ENCODE measurements at regions not wholly inside any gene's neighbourhood (a gene's known extent, or its start where the extent isn't known, plus 50 kb on each side); places are given as distances from the start of the nearest gene placed in this dataset.

DNA sequence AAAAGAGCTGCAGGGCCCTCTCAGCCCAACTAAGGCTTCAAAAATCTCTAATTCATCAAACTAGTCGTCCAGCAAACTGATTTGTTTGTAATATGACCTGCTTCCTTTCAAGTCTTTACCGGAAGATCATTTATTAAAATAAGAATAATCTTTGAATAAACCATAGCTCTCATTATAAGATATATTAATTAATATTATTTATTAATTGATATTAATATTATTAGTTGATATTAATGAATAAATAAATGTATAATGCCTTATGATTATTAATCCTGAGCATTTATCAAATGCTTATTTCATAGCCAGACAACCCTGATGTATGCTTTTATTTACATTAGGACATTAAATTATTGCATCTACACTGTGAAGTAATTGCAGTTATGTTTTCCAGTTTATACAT is 550.7 kb upstream of the ALCAM start:
- no peak for DNase-seq

DNA sequence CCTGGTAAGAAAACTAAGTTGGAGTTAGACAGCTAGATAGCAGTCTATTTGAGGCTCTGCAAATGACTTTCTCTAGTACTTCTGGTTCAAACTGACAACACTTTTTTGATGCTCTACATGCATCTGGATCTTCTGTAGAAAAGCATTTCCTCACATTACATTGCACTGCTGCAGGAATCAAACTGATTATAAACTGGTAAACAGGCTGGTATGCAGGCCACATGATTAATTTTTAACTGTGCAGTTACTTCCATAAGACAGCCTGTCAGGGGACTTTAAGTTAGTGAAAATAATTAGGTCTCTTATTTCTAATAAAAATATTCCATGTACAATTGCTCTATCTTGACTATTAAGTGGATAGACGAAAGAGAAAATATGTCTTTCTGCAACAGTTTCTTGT is 550.0 kb upstream of the ALCAM start:
- no peak for DNase-seq

DNA sequence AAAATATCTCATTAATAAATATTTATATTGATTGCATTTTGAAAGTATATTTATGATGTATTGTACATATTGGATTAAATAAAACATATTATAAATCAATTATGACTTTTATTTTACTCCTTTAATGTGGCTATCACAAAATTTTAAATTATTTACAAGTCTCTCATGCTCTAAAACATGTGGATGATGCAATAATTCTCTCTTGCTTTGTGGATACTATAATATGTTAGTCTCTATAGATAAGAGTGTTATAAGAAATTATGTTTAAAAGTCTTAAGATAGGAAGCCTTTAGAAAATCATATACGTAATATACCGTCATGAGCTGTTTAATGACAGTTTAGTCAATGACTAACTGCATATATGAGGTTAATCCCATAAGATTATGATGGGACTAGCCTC is 547.4 kb upstream of the ALCAM start:
- DNase-seq = no peak

DNA sequence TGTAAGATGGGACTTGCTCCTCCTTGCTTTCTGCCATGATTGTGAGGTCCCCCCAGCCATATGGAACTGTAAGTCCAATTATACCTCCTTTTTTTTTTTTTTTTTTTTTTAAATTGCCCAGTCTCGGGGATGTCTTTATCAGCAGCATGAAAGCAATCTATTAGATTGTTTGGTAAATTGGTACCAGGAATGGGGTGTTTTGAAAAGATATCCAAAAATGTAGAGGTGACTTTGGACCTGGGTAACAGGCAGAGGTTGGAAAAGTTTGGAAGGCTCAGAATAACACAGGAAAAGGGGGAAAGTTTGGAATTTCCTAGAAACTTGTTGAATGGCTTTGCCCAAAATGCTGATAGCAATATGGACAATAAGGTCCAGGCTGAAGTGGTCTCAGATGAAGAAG is 545.8 kb upstream of the ALCAM start:
- no peak for DNase-seq

DNA sequence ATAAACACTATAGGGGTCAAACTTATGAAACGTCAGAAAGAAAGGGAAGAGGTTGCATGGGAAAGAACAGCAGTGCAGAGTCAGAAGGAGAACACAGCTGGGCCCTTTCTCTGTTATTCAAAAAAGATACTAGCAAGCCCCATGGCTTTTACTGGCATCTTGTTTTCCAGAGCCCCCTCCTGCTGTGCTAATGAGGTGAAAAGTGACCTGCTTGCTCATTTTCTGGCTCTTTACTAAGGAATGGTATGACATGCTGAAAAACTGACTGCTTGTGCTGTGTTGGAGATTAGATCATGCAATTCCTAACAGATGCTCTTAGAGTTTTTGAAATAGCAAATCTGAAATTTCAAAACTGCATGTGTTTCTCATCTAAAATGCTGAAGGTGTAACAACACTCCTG is 541.6 kb upstream of the ALCAM start:
- DNase-seq = no peak

DNA sequence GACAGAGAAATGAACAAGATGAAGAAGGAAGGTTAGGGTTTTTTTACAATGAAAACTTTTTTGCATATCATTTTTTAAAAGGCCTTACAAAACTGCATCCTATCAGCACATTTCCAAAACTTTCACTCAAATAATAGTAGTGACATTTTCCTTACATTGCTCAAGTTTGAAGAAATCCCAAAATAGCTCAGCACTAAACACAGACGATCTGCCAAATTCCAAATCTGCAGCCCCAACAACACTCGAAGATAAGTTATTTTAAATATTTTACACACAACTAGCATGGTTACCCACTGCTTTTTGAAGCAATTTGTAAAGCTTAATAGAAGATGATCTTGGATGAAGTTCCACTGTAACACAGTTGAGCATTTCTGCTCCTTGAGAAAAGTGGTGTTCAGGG is 535.6 kb upstream of the ALCAM start:
- DNase-seq = no peak

DNA sequence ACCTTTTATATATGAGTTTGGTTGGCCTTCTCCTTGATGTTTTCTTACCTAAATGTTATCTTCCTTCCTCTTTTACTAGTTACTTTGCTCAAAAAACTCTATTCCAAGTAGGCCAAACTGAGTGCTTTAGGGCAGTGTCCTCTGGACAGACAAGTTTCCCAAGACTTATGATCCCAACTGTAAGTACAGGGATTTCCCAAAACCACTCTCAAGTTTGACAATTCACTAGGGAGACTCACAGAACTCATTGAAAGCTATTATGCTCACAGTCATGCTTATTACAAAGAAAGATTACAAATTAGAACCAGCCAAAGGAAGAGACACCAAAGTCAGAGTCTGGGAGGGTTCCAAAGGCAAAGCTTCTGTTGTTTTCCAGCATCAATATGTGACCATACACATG is 534.2 kb upstream of the ALCAM start:
- no peak for DNase-seq

DNA sequence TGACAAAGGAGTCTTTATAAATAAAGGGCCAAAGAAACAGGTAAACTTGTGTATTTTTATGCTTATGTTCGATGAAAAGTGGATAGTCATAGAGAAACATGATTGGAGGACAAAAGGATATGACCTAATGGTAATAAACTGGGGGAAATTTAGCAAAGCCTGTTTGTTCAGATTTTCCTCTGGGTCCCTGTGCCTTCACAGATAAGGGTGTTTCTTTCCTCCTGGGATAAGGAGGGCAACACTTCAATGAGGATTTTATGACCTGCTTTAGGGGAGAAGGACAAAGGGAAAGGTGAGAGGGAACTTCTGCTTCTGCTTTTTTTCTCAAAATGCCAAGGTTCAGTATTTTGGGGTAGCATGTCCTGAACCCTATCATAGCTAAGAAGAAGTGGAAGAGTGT is 531.3 kb upstream of the ALCAM start:
- DNase-seq = no peak

DNA sequence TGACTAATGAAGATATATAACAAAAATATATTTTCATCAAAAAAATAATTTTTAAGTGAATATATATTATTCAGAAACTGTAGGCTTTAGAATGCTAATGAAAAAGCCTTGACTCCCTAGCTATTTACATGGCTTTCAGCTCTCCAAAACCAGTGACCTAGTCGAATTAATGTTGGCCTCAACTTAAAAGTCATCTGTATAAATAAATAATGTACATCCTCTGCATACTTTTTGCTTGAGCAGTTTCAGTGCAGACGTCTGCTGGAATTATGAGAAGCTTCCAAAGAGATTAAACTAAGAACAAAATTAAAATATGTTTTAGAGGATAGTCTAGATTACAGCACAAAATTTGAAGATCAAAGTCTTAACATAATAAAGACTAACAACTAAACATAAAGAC is 520.4 kb upstream of the ALCAM start:
- DNase-seq = no peak

DNA sequence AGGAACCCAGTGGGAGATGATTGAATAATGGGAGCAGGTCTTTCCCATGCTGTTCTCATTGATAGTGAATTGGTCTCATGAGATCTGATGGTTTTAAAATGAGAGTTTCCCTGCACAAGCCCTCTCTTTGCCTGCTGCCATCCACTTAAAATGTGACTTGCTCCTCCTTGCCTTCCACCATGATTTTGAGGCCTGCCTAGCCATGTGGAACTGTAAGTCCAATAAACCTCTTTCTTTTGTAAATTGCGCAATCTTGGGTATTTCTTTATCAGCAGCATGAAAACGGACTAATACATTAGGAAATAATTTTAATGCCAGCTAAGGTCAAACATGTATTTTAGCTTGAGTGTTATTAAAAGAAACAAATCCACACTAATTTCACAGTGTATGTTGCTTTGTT is 517.6 kb upstream of the ALCAM start:
- no peak for DNase-seq

DNA sequence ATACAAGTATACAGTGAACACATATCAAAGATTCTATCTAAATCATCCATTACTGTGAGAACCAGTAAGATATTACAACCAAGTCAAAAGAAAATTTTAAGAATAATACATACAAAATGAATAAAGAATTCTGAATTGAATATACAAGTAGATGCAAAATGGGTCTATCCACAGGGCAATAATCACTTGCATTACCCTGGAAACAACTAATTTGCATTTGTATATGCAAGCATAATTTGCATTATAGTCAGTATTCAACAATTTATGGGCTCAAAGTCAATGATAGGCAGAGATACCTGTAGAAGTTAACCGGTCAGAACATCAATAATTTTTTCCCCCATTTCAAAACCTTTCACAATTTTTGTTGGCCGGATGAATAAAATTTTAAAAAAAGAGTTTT is 512.2 kb upstream of the ALCAM start:
- no peak for DNase-seq

DNA sequence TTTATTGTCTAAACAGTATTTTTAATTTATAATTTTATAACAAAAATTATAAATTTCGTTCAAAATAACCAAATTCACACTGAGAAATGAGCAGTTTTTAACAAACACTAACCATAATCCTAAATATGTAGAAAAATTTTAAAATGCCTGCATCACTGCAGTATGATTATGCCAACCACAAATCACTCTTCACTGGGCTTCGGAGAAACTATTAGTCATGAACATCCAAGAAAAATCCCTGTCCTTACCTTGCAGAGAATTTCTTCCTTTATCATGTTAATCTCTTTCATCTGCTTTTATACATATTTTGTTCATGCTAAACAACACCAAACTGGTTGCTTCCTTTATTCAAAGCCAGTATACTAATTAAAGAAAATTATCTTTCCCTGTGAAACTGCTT is 511.0 kb upstream of the ALCAM start:
- no peak for DNase-seq

DNA sequence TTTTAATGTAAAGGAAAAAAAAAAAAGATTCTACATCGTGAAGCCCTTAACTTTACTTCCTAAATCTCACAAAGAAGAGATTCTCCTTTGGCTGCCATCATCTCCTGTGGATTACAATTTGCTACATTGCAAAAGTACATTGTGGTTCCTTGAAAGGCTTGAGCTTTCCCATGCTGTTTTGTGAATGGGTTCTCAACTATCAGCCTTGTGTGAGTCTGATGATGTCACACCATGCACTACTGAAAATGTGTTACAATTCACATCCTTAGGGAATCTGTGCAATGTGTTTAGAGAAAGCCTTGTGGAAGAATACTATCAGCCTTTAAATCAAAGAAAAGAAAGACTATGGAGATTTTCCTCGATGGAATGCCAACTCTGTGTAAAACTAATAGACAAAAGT is 510.0 kb upstream of the ALCAM start:
- no peak for DNase-seq

DNA sequence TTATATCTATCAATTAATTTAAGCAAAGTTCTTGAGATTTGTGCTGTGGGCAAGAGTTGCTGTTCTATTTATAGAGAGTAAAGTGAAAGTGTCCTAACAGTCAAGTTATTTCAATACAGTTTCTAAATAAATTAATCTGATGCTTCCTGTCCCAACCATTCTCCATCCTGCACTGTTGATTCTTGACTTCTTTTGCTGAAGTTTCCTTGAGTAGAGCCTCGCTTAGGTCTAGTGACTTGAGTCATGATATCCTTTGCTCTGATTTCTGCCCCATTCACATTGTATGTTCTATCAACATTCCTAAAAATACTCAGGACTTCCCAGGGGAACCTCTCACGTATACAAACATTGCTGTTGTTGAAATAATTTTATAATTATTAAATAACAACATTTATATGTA is 498.4 kb upstream of the ALCAM start:
- no peak for DNase-seq

DNA sequence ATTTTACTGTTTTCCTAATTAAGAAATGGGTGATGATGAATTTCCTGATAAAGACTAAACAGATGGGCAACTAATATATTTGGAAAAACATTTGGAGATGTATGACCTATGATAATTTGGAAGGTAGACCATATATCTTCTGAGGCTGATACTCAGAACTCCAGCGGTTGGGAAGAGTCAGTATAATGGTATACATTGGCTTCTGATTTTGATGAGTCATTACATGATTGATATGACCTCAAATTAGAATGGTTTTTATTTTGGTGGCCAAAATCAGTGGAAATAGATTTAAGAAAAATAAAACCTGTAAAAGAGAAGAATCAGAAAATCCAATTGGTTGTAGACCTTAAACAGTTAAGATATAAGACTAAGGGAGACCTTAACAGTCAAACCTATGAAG is 496.4 kb upstream of the ALCAM start:
- no peak for DNase-seq

DNA sequence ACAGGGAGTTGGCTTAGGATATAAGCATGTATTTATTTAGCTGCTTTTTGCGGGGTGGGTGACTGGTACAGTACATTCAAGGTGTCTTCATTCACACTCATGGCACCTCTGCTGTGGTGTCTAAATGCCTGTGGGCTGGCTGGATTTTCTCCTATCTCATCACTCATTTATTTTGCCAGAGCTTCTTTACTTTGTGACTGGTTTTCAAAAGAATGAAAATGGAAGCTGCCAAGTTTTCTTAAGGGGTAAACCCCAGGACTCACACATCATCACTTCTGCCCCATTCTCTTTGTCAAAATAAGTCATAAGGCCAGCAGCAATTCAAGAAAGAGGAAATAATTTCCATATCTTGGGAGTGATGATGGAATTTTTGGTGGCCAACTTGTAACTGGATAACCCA is 493.4 kb upstream of the ALCAM start:
- no peak for DNase-seq

DNA sequence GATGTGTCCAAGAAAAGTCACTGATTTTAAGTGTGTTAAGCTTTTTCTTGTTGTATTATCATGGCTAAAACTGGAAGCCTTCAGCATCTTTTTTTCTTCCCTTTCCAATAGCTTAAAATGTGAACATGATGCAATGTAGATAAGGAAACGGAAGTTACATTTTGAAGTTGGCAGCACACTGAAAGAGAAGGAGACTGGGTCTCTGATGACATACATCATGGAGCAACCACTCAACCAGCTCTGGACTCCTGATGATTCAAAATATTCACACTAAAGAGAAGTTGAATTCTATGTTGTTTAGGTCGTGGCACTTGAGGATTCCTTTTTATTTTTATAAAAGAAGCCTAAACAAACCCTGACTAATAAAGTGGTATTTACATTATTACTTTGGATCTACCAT is 488.3 kb upstream of the ALCAM start:
- no peak for DNase-seq

DNA sequence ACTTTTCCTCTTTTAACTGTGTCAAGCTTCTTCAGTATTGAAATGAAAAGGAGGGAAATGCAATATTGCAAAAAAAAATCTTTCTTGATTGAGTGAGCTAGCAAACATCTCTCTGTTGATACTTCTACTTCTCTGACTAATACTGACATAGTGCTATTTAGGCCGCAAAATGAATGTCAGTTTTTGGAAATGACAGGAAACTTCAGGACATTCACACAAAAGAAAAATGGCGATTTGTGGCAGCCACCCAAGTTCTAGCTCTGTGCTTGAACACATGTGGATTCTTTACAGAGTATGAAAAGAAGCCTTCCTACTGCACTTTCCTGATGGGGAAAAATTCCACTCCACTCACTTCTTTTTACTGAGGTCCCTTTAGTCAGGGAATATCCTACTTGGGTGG is 486.8 kb upstream of the ALCAM start:
- DNase-seq = peak in 2 of 51 donors; percentile 1 to 5

DNA sequence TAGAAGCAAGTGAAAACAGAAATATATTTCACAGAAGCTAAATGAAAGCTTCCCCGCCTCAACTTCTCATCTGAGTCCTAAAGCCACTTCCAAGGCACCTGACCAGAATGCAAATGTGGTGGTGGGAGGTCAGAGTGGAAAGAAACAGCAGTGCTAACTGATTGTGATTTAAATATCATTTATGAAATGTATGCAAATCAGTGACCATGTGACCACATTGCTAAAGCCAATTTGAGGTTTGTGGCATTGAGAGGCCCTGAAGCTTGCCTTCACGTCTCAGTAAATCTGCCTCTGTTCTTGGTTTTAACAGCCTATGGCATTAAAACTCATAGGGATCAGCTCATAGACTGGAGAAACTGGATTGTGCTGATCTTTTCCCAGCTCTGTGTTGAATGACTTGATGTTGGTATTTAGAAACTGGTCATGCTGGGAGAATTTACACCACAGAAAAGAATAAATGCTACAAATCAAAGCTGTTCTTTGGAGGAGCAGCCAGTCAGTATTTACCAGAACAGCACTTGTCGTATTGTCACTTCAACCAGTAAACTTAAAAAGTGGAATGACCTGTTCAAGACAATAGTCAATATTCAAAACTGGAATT is 481.4 kb upstream of the ALCAM start:
- DNase-seq = no peak

DNA sequence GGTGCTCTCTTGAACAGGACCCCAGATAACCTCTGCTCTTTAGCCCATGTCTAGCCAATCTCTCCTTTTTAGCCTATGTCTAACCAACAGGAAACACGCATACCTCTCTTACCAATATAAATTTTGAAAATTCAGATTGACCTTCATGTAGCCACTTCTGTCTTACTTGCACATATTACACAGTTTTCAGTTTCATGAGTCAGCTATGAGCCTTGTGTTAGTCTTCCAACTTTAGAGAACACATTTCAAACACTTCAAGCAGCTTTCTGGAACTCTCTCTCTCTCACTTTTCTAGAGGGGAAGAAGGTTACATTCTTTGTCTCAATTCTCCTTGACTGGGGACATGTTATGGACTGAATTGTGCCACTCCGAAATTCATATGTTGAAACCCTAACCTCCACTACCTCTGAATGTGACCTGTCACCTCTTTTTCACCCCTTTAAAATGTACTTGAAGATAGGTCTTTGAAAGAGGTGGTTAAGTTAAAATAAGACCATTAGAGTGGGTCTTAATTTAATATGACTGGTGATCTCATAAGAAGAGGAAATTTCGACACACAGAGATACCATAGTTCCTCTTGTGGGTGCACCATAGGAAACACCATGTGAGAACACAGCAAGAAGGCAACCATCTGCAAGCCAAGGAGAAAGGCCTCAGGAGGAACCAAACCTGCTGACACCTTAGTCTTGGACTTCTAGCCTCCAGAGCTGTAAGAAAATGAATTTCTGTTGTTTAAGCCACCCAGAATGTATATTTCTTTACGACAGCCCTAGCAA is 480.3 kb upstream of the ALCAM start:
- no peak for DNase-seq

DNA sequence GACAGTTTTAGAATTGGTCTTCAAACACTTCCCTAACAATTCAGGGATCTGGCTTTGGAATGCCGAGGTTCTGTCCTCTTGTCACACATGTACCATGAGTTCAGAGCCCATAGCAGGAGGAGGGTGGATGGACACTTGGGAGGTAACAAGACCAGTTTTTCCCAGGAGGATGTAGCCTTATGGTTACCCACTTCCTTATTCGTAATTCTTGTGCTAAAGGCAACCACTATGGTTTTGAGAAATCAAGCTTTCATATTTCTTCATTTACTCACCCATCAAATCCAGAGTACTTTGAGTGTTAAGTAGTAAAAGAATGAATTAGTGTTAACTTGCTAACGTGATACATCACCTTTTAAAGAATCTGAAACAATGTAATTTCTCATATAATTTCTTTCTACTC is 479.6 kb upstream of the ALCAM start:
- no peak for DNase-seq

DNA sequence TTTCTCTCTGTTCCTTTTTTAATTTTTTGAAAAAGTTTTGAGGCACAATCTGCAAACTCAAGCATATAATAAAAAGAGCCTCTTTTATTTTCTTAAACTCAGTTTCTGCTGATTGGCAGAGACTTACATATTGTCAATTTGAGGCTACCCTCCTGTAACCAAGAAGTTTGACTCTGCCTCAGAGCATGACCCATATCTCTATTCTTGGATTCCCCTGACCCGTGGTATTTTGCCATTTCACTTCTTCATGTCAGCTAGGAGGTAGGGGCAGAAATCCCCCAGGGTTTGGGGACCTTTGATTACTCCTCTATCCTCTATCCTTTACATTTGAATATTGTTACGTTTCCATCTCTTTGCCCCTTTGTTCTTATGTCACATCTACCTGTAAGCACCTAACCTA is 479.1 kb upstream of the ALCAM start:
- no peak for DNase-seq

DNA sequence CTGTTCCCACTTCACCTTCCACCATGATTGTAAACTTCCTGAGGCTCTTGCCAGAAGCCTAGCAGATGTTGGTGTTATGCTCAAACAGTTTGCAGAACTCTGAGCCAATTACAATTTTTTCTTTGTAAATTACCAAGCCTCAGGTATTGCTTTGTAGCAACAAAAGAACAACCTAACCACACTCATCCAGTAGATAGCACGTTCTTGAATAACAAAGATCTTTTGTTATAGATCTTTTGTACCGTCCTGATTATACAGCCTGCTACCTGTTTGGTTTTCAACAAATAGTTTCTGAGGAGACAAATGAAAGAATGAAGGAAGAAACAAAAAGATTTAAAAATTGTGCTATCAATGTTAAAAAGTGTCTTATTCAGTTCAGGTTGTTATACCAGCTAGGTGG is 474.7 kb upstream of the ALCAM start:
- DNase-seq = no peak

DNA sequence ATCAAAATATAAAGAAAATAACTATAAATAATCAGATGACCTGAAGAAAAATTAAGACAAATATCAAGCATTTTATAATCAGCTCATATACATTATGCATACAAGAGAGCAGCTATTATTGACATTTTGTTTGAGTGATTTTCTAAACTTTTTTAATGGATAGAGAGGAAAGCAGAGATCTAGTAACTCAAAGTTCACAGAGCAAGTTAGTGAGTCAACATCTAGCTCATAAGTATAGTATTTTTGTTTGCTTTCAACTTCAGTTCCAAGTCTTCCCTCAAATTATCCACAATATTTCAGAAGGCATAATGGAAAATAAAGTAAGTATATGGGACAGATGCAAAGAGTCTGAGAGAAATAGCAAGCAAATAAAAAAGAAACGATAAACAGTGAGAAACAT is 470.1 kb upstream of the ALCAM start:
- no peak for DNase-seq
